ENCODE measurements at regions not wholly inside any gene's neighbourhood (a gene's known extent, or its start where the extent isn't known, plus 50 kb on each side); places are given as distances from the start of the nearest gene placed in this dataset.

- H3K4me1 ChIP-seq = no peaks in the 10 kb centered on the region
- Mint-ChIP-seq H3K27me3 (ENCODE audit: insufficient read depth, unreplicated experiment) (no peaks in the 10 kb centered on the region), H3K27ac (ENCODE audit: unreplicated experiment) (no peak overlapping the region), H3K4me3 (ENCODE audit: unreplicated experiment) (no peak overlapping the region), H3K9me3 (ENCODE audit: unreplicated experiment) (no peaks in the 10 kb centered on the region), H3K36me3 (ENCODE audit: insufficient read depth, unreplicated experiment) (no peaks in the 10 kb centered on the region), H3K4me1 (ENCODE audit: low read depth, unreplicated experiment) (no peaks in the 10 kb centered on the region)
- intact Hi-C loops (cut with micrococcal nuclease; ENCODE audit: unreplicated experiment) = no loop called here
- no peaks in the 10 kb centered on the region for H3K9me3 ChIP-seq
- no peak for TF ChIP-seq CTCF (IDR thresholded peaks at IDR 0.05; ENCODE audit: insufficient read depth in 1 of 2, low read depth in 1 of 2, low read length in 1 of 2, severe bottlenecking in 1 of 2, unreplicated experiment in 1 of 2)
- ChIA-PET CTCF (no interaction called here), POLR2A (no interaction called here)
- H3K36me3 ChIP-seq (ENCODE audit: control insufficient read depth, insufficient read depth, low read length) = no peaks in the 10 kb centered on the region
- DNase-seq = no peak
- BruUV-seq (replicated peaks) = no TSS peak
- H3K27me3 ChIP-seq (replicated peaks; ENCODE audit: control insufficient read depth, insufficient read depth, low read length) = no peaks in the 10 kb centered on the region
- no peak overlapping the region for H3K4me3 ChIP-seq (ENCODE audit: low read depth, low read length)
These were observed 524.6 kb downstream of the OTOL1 start for GRCh38 chr3:162021206-162021605.

- Mint-ChIP-seq H3K27me3 (ENCODE audit: insufficient read depth, unreplicated experiment) (no peaks in the 10 kb centered on the region), H3K4me3 (ENCODE audit: unreplicated experiment) (no peak overlapping the region), H3K36me3 (ENCODE audit: insufficient read depth, unreplicated experiment) (no peaks in the 10 kb centered on the region), H3K4me1 (ENCODE audit: low read depth, unreplicated experiment) (no peaks in the 10 kb centered on the region), H3K9me3 (ENCODE audit: unreplicated experiment) (no peaks in the 10 kb centered on the region), H3K27ac (ENCODE audit: unreplicated experiment) (no peak overlapping the region)
- H3K9me3 ChIP-seq = no peaks in the 10 kb centered on the region
- no peaks in the 10 kb centered on the region for H3K27me3 ChIP-seq (replicated peaks; ENCODE audit: control insufficient read depth, insufficient read depth, low read length)
- no peak for DNase-seq
- H3K4me3 ChIP-seq (ENCODE audit: low read depth, low read length) = no peak overlapping the region
- CTCF ChIA-PET = no interaction called here
- intact Hi-C loops (cut with micrococcal nuclease; ENCODE audit: unreplicated experiment) = no loop called here
- H3K36me3 ChIP-seq (ENCODE audit: control insufficient read depth, insufficient read depth, low read length) = no peaks in the 10 kb centered on the region
- no peaks in the 10 kb centered on the region for H3K4me1 ChIP-seq
- TF ChIP-seq CTCF (IDR thresholded peaks at IDR 0.05; ENCODE audit: insufficient read depth in 1 of 2, low read depth in 1 of 2, low read length in 1 of 2, severe bottlenecking in 1 of 2, unreplicated experiment in 1 of 2) = no peak
- BruUV-seq (replicated peaks) = no TSS peak
- POLR2A ChIA-PET = no interaction called here
These were observed 526.3 kb downstream of the OTOL1 start for GRCh38 chr3:162022911-162023310.

GRCh38 chr3:162029736-162030135 lies 533.1 kb downstream of the OTOL1 start:
- Mint-ChIP-seq H3K27ac (ENCODE audit: unreplicated experiment) (no peak overlapping the region), H3K4me3 (ENCODE audit: unreplicated experiment) (no peak overlapping the region), H3K36me3 (ENCODE audit: insufficient read depth, unreplicated experiment) (no peaks in the 10 kb centered on the region), H3K27me3 (ENCODE audit: insufficient read depth, unreplicated experiment) (no peaks in the 10 kb centered on the region), H3K4me1 (ENCODE audit: low read depth, unreplicated experiment) (no peaks in the 10 kb centered on the region), H3K9me3 (ENCODE audit: unreplicated experiment) (no peaks in the 10 kb centered on the region)
- TF ChIP-seq CTCF (IDR thresholded peaks at IDR 0.05; ENCODE audit: insufficient read depth in 1 of 2, low read depth in 1 of 2, low read length in 1 of 2, severe bottlenecking in 1 of 2, unreplicated experiment in 1 of 2) = no peak
- ChIA-PET CTCF (no interaction called here), POLR2A (no interaction called here)
- Histone ChIP-seq H3K4me3 (ENCODE audit: low read depth, low read length) (no peak overlapping the region), H3K36me3 (ENCODE audit: control insufficient read depth, insufficient read depth, low read length) (no peaks in the 10 kb centered on the region), H3K4me1 (no peaks in the 10 kb centered on the region), H3K9me3 (no peaks in the 10 kb centered on the region), H3K27me3 (replicated peaks; ENCODE audit: control insufficient read depth, insufficient read depth, low read length) (no peaks in the 10 kb centered on the region)
- no peak for DNase-seq
- BruUV-seq (replicated peaks) = no TSS peak
- intact Hi-C loops (cut with micrococcal nuclease; ENCODE audit: unreplicated experiment) = no loop called here
